HCT116 (cell line): ENCODE measurements at regions not wholly inside any gene's neighbourhood (a gene's known extent, or its start where the extent isn't known, plus 50 kb on each side); places are given as distances from the start of the nearest gene placed in this dataset.

ENCODE experiments used
- ATAC-seq: fragments of 200-7000 bp; cut with Tn5 transposase; 2 replicates; pipeline ENCODE4 v1.9.1; 2020; ENCODE audit warnings: mild to moderate bottlenecking, moderate library complexity
- BruUV-seq: library from RNA; stranded (reverse); fragments of 400-500 nt; replicated peaks from 2 replicates; lab custom pipeline; 2021; lab: Mats Ljungman, UMichigan
- CTCF ChIA-PET: fragments of 300-600 bp; sonication (Branson Sonifier 250); formaldehyde crosslinking; loops from one replicate; lab custom pipeline; 2021; ENCODE audit warnings: antibody characterized with exemption; lab: Charles Lee
- POLR2A ChIA-PET: fragments of 300-600, 350-600 bp; sonication (Branson Sonifier 250); formaldehyde crosslinking; loops from one replicate; lab custom pipeline; 2021; ENCODE audit warnings: antibody characterized with exemption; lab: Charles Lee
- RAD21 ChIA-PET, 2 experiments: fragments of 300-600 bp; sonication (Branson Sonifier 250); formaldehyde crosslinking; loops; one replicate each; lab custom pipeline; 2023; ENCODE audit warnings: low total read pairs in 2 of 2; ENCODE audit not compliant: uncharacterized antibody in 2 of 2, unreplicated experiment in 2 of 2, low non-redundant PET in 1 of 2; lab: Charles Lee
- DNase-seq: peaks from one replicate; pipeline ENCODE4 v3.0.0-alpha.2; 2010; ENCODE audit warnings: low read depth, low spot score
- H2AFZ ChIP-seq: fragments of 200-600 bp; shearing (Covaris generic), sonication (generic); 2 replicates; pipeline ENCODE4 v1.6.1; 2017; ENCODE audit warnings: low read depth, mixed run types, mixed read lengths, antibody characterized with exemption, low read length; ENCODE audit not compliant: poor library complexity, severe bottlenecking
- H3K27ac ChIP-seq: 2 replicates; pipeline ENCODE4 v1.5.1; 2012; ENCODE audit warnings: low read depth, low read length
- H3K27me3 ChIP-seq: fragments of 200-600 bp; sonication (generic); 2 replicates; pipeline ENCODE4 v1.6.1; 2016; ENCODE audit warnings: mixed run types, low read length, mixed read lengths; ENCODE audit not compliant: insufficient read depth
- H3K36me3 ChIP-seq, 2 experiments: fragments of 200-500 bp in 1 of 2; fragments of 200-600 bp in 1 of 2; sonication (Bioruptor generic) in 1 of 2; sonication (generic) in 1 of 2; 2 replicates each; pipeline versions ENCODE4 v1.5.1 to v1.6.1; 2014 to 2016; ENCODE audit warnings: low read length in 2 of 2, inconsistent platforms in 1 of 2, mixed read lengths in 1 of 2, mixed run types in 1 of 2; ENCODE audit not compliant: insufficient read depth in 2 of 2, control insufficient read depth in 1 of 2
- H3K4me1 ChIP-seq, 2 experiments: fragments of 200-600 bp in 1 of 2; sonication (generic) in 1 of 2; 2 replicates each; pipeline versions ENCODE4 v1.5.1 to v1.6.1; 2012 to 2017; ENCODE audit warnings: low read length in 2 of 2, inconsistent platforms in 1 of 2, mild to moderate bottlenecking in 1 of 2, mixed read lengths in 1 of 2, mixed run types in 1 of 2, moderate library complexity in 1 of 2; ENCODE audit not compliant: insufficient read depth in 2 of 2, control insufficient read depth in 1 of 2
- H3K4me2 ChIP-seq: fragments of 200-600 bp; sonication (generic); 2 replicates; pipeline ENCODE4 v1.6.1; 2017; ENCODE audit warnings: mixed run types, low read length, mixed read lengths
- H3K4me3 ChIP-seq, 2 experiments: fragments of 200-600 bp in 1 of 2; sonication (generic) in 1 of 2; replicated peaks in 1 of 2; 2 replicates each; pipeline ENCODE4 v1.5.1; 2011 to 2016; ENCODE audit warnings: low read length in 2 of 2, control low read depth in 1 of 2, low read depth in 1 of 2, mild to moderate bottlenecking in 1 of 2, mixed read lengths in 1 of 2, mixed run types in 1 of 2
- H3K79me2 ChIP-seq: fragments of 200-600 bp; sonication (generic); 2 replicates; pipeline ENCODE4 v1.6.1; 2017; ENCODE audit warnings: mild to moderate bottlenecking, mixed run types, low read length, moderate library complexity, mixed read lengths; ENCODE audit not compliant: insufficient read depth
- H3K9ac ChIP-seq: fragments of 200-600 bp; sonication (generic); 2 replicates; pipeline ENCODE4 v1.6.1; 2016; ENCODE audit warnings: low read length, mixed read lengths
- H3K9me2 ChIP-seq: fragments of 200-600 bp; sonication (generic), shearing (Covaris generic); 2 replicates; pipeline ENCODE4 v1.6.1; 2017; ENCODE audit warnings: mixed run types, mild to moderate bottlenecking, moderate library complexity; ENCODE audit not compliant: insufficient read depth
- H3K9me3 ChIP-seq, 2 experiments: fragments of 200-500 bp in 1 of 2; fragments of 200-600 bp in 1 of 2; sonication (Bioruptor generic) in 1 of 2; sonication (generic) in 1 of 2; 2 replicates each; pipeline ENCODE4 v1.6.1; 2014 to 2017; ENCODE audit warnings: low read length in 2 of 2, mixed read lengths in 2 of 2, inconsistent platforms in 1 of 2, low read depth in 1 of 2, mild to moderate bottlenecking in 1 of 2, mixed run types in 1 of 2, moderate library complexity in 1 of 2; ENCODE audit not compliant: control insufficient read depth in 1 of 2, insufficient read depth in 1 of 2
- H4K20me1 ChIP-seq: fragments of 200-600 bp; sonication (generic), shearing (Covaris generic); 2 replicates; pipeline ENCODE4 v1.6.1; 2017; ENCODE audit warnings: mixed run types, mild to moderate bottlenecking, moderate library complexity; ENCODE audit not compliant: insufficient read depth
- CEBPB ChIP-seq: IDR thresholded peaks from 2 replicates; pipeline ENCODE4 v1.6.1; 2012; ENCODE audit warnings: low read depth
- EGR1 ChIP-seq: IDR thresholded peaks from 2 replicates; pipeline ENCODE4 v1.6.1; 2012; ENCODE audit warnings: low read depth
- ELF1 ChIP-seq: IDR thresholded peaks from 2 replicates; pipeline ENCODE4 v1.6.1; 2012; ENCODE audit warnings: low read depth, borderline replicate concordance
- EZH2phosphoT487 ChIP-seq: fragments of 200-600 bp; IDR thresholded peaks from 2 replicates; pipeline ENCODE4 v1.6.1; 2018; ENCODE audit warnings: antibody characterized with exemption, borderline replicate concordance
- JUND ChIP-seq: IDR thresholded peaks from 2 replicates; pipeline ENCODE4 v1.6.1; 2012
- POLR2A ChIP-seq: IDR thresholded peaks from 2 replicates; pipeline ENCODE4 v1.7.0; 2011; ENCODE audit warnings: borderline replicate concordance; ENCODE audit not compliant: insufficient read depth, insufficient read length; ENCODE audit errors: extremely low read depth
- POLR2AphosphoS5 ChIP-seq: IDR thresholded peaks from 2 replicates; pipeline ENCODE4 v1.6.1; 2011; ENCODE audit warnings: mild to moderate bottlenecking, low read depth, low read length, moderate library complexity
- REST ChIP-seq: IDR thresholded peaks from 2 replicates; pipeline ENCODE4 v1.6.1; 2012; ENCODE audit warnings: low read depth
- SIN3A ChIP-seq: IDR thresholded peaks from 2 replicates; pipeline ENCODE4 v1.6.1; 2012; ENCODE audit warnings: low read depth
- SP1 ChIP-seq: IDR thresholded peaks from 2 replicates; pipeline ENCODE4 v1.6.1; 2012; ENCODE audit warnings: low read depth
- TCF7L2 ChIP-seq: IDR thresholded peaks from 2 replicates; pipeline ENCODE4 v1.7.0; 2011; ENCODE audit warnings: borderline replicate concordance, inconsistent platforms; ENCODE audit not compliant: insufficient read depth, insufficient read length; ENCODE audit errors: extremely low read depth
- YY1 ChIP-seq: IDR thresholded peaks from 2 replicates; pipeline ENCODE4 v1.6.1; 2011; ENCODE audit warnings: low read length, low read depth, moderate library complexity, mild to moderate bottlenecking; ENCODE audit not compliant: insufficient replicate concordance; ENCODE audit errors: extremely low read depth
- ZFX ChIP-seq: fragments of 450-650 bp; IDR thresholded peaks from 2 replicates; pipeline ENCODE4 v1.6.1; 2017
- ZNF274 ChIP-seq: fragments of 200-500 bp; sonication (Bioruptor generic); IDR thresholded peaks from 2 replicates; pipeline ENCODE4 v1.6.1; 2014; ENCODE audit warnings: mild to moderate bottlenecking, low read depth, low read length, inconsistent platforms
- intact Hi-C: fragments of 100-400 bp; cut with micrococcal nuclease; formaldehyde crosslinking; loops from 2 replicates; pipeline ENCODE4 v1.10.0; 2022
- TF ChIP-seq, protein P1 (sequence below): IDR thresholded peaks from 2 replicates; pipeline ENCODE4 v1.6.1; 2011; ENCODE audit warnings: mild to moderate bottlenecking, low read length, moderate library complexity; ENCODE audit not compliant: insufficient replicate concordance; ENCODE audit errors: extremely low read depth
- TF ChIP-seq, protein P2 (sequence below), 3 experiments: fragments of 200-600 bp in 1 of 3; sonication (generic) in 1 of 3; IDR thresholded peaks in 2 of 3; conservative IDR thresholded peaks in 1 of 3; 2 replicates each; pipeline ENCODE4 v1.5.1; 2012 to 2017; ENCODE audit warnings: low read depth in 2 of 3, low read length in 2 of 3, antibody characterized with exemption in 1 of 3, borderline replicate concordance in 1 of 3, control low read depth in 1 of 3, mild to moderate bottlenecking in 1 of 3, mixed read lengths in 1 of 3, mixed run types in 1 of 3, moderate library complexity in 1 of 3; ENCODE audit not compliant: insufficient read depth in 1 of 3

GRCh38 chr7:81462672-81463071 is 307.2 kb downstream of the HGF start:
- ChIA-PET POLR2A (no interaction called here), RAD21 (no interaction called here), CTCF (no interaction called here)
- Histone ChIP-seq H3K4me3 (no peak overlapping the region), H3K4me2 (no peak overlapping the region), H3K79me2 (no peaks in the 10 kb centered on the region), H3K36me3 (no peaks in the 10 kb centered on the region), H4K20me1 (no peaks in the 10 kb centered on the region; the same call in 1 of the 2 replicates), H3K27me3 (no peaks in the 10 kb centered on the region), H3K9me2 (no peaks in the 10 kb centered on the region), H2AFZ (no peak overlapping the region), H3K9me3 (no peaks in the 10 kb centered on the region), H3K9ac (no peak overlapping the region), H3K27ac (no peak overlapping the region), H3K4me1 (no peaks in the 10 kb centered on the region)
- DNase-seq: no peak
- TF ChIP-seq POLR2AphosphoS5 (no peak), TCF7L2 (no peak), SP1 (no peak), ZNF274 (no peak), JUND (no peak), EZH2phosphoT487 (no peak), ZFX (no peak), POLR2A (no peak), CEBPB (no peak), ELF1 (no peak), REST (no peak), EGR1 (no peak), SIN3A (no peak), YY1 (no peak)
- TF ChIP-seq, protein P1, sequence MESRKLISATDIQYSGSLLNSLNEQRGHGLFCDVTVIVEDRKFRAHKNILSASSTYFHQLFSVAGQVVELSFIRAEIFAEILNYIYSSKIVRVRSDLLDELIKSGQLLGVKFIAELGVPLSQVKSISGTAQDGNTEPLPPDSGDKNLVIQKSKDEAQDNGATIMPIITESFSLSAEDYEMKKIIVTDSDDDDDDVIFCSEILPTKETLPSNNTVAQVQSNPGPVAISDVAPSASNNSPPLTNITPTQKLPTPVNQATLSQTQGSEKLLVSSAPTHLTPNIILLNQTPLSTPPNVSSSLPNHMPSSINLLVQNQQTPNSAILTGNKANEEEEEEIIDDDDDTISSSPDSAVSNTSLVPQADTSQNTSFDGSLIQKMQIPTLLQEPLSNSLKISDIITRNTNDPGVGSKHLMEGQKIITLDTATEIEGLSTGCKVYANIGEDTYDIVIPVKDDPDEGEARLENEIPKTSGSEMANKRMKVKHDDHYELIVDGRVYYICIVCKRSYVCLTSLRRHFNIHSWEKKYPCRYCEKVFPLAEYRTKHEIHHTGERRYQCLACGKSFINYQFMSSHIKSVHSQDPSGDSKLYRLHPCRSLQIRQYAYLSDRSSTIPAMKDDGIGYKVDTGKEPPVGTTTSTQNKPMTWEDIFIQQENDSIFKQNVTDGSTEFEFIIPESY: no peak
- TF ChIP-seq, protein P2, sequence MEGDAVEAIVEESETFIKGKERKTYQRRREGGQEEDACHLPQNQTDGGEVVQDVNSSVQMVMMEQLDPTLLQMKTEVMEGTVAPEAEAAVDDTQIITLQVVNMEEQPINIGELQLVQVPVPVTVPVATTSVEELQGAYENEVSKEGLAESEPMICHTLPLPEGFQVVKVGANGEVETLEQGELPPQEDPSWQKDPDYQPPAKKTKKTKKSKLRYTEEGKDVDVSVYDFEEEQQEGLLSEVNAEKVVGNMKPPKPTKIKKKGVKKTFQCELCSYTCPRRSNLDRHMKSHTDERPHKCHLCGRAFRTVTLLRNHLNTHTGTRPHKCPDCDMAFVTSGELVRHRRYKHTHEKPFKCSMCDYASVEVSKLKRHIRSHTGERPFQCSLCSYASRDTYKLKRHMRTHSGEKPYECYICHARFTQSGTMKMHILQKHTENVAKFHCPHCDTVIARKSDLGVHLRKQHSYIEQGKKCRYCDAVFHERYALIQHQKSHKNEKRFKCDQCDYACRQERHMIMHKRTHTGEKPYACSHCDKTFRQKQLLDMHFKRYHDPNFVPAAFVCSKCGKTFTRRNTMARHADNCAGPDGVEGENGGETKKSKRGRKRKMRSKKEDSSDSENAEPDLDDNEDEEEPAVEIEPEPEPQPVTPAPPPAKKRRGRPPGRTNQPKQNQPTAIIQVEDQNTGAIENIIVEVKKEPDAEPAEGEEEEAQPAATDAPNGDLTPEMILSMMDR (IDR thresholded peaks at IDR 0.05 in 2 of 3, conservative IDR thresholded peaks at IDR 0.05 in 1 of 3; ENCODE audit: borderline replicate concordance in 1 of 3, insufficient read depth in 1 of 3, low read depth in 2 of 3, low read length in 2 of 3): no peak
- intact Hi-C loops: no loop called here
- BruUV-seq: no TSS peak
- ATAC-seq: no peak
